ENCODE measurements at regions not wholly inside any gene's neighbourhood (a gene's known extent, or its start where the extent isn't known, plus 50 kb on each side); places are given as distances from the start of the nearest gene placed in this dataset.

GRCh38 chr5:99879791-99880511, 655.2 kb upstream of the FAM174A start:
- POLR2A ChIA-PET = no interaction called here
- Mint-ChIP-seq H3K27ac (ENCODE audit: low read depth, unreplicated experiment) (no peak overlapping the region), H3K4me3 (ENCODE audit: unreplicated experiment) (no peak overlapping the region), H3K4me1 (ENCODE audit: insufficient read depth, unreplicated experiment) (no peaks in the 10 kb centered on the region), H3K27me3 (ENCODE audit: insufficient read depth, unreplicated experiment) (peaks cover 36% of the 10 kb centered on the region), H3K9me3 (ENCODE audit: unreplicated experiment) (no peaks in the 10 kb centered on the region), H3K36me3 (ENCODE audit: insufficient read depth, unreplicated experiment) (no peaks in the 10 kb centered on the region)
- BruUV-seq (replicated peaks) = no TSS peak
- intact Hi-C loops (cut with micrococcal nuclease) = no loop called here
- CTCF ChIA-PET = no interaction called here
- DNase-seq (ENCODE audit: unreplicated experiment) = no peak
- no peak for TF ChIP-seq CTCF (IDR thresholded peaks at IDR 0.05; ENCODE audit: unreplicated experiment)

GRCh38 chr5:99878830-99879229, 656.3 kb upstream of the FAM174A start:
- no peaks in the 10 kb centered on the region for H3K4me1 Mint-ChIP-seq (ENCODE audit: insufficient read depth, unreplicated experiment)
- no peak overlapping the region for H3K4me3 Mint-ChIP-seq (ENCODE audit: unreplicated experiment)
- no peak for TF ChIP-seq CTCF (IDR thresholded peaks at IDR 0.05; ENCODE audit: unreplicated experiment)
- DNase-seq (ENCODE audit: unreplicated experiment) = no peak
- H3K27ac Mint-ChIP-seq (ENCODE audit: low read depth, unreplicated experiment) = no peak overlapping the region
- no peaks in the 10 kb centered on the region for H3K36me3 Mint-ChIP-seq (ENCODE audit: insufficient read depth, unreplicated experiment)
- ChIA-PET POLR2A (no interaction called here), CTCF (no interaction called here)
- intact Hi-C loops (cut with micrococcal nuclease) = no loop called here
- no peaks in the 10 kb centered on the region for H3K9me3 Mint-ChIP-seq (ENCODE audit: unreplicated experiment)
- BruUV-seq (replicated peaks) = no TSS peak
- H3K27me3 Mint-ChIP-seq (ENCODE audit: insufficient read depth, unreplicated experiment) = peaks cover 40% of the 10 kb centered on the region

GRCh38 chr5:99866740-99867139, 668.4 kb upstream of the FAM174A start:
- Mint-ChIP-seq H3K4me1 (ENCODE audit: insufficient read depth, unreplicated experiment) (no peaks in the 10 kb centered on the region), H3K36me3 (ENCODE audit: insufficient read depth, unreplicated experiment) (no peaks in the 10 kb centered on the region), H3K9me3 (ENCODE audit: unreplicated experiment) (no peaks in the 10 kb centered on the region), H3K4me3 (ENCODE audit: unreplicated experiment) (no peak overlapping the region), H3K27ac (ENCODE audit: low read depth, unreplicated experiment) (no peak overlapping the region), H3K27me3 (ENCODE audit: insufficient read depth, unreplicated experiment) (peaks cover 4% of the 10 kb centered on the region)
- BruUV-seq (replicated peaks) = no TSS peak
- TF ChIP-seq CTCF (IDR thresholded peaks at IDR 0.05; ENCODE audit: unreplicated experiment) = no peak
- CTCF ChIA-PET = no interaction called here
- intact Hi-C loops (cut with micrococcal nuclease) = no loop called here
- POLR2A ChIA-PET = no interaction called here
- DNase-seq (ENCODE audit: unreplicated experiment) = no peak

- Mint-ChIP-seq H3K4me3 (ENCODE audit: unreplicated experiment) (no peak overlapping the region), H3K36me3 (ENCODE audit: insufficient read depth, unreplicated experiment) (no peaks in the 10 kb centered on the region), H3K27ac (ENCODE audit: low read depth, unreplicated experiment) (no peak overlapping the region), H3K9me3 (ENCODE audit: unreplicated experiment) (no peaks in the 10 kb centered on the region), H3K4me1 (ENCODE audit: insufficient read depth, unreplicated experiment) (no peaks in the 10 kb centered on the region), H3K27me3 (ENCODE audit: insufficient read depth, unreplicated experiment) (no peaks in the 10 kb centered on the region)
- POLR2A ChIA-PET = no interaction called here
- CTCF ChIA-PET = no interaction called here
- DNase-seq (ENCODE audit: unreplicated experiment) = no peak
- TF ChIP-seq CTCF (IDR thresholded peaks at IDR 0.05; ENCODE audit: unreplicated experiment) = no peak
- intact Hi-C loops (cut with micrococcal nuclease) = no loop called here
- BruUV-seq (replicated peaks) = no TSS peak
These were observed 670.0 kb upstream of the FAM174A start for GRCh38 chr5:99865159-99865558.
